ENCODE measurements at regions not wholly inside any gene's neighbourhood (a gene's known extent, or its start where the extent isn't known, plus 50 kb on each side); places are given as distances from the start of the nearest gene placed in this dataset.

DNA sequence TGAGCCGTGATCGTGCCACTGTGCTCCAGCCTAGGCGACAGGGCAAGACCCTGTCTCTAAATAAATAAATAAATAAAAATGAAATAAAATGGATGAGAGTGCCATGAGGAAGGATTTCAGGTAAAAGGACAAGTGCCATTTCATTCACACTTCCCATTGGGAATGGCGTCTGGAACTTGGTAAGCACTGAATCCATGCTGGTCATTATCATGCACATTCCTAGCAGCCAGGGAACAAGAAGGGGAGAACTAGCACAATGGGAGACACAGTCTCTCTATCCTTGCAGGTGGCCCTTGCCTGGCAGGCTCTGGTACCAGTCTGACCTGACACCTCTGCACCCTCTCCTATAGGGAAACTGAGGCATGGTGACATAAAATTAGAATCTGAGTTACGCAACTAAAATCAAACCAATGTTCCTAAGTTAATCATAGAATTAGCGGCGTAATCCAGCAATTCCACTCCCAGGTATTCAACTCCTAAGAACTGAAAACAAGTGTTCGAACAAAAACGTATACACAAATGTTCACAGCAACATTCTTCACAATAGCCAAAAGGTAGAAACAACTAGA is 70.8 kb upstream of the MFGE8 start:
- H3K27ac ChIP-seq (ENCODE audit: low read depth, low read length), result no peak overlapping the region
- H3K36me3 ChIP-seq (ENCODE audit: control insufficient read depth in 5 of 5, insufficient read depth in 5 of 5, low read length in 5 of 5), result no peaks in the 10 kb centered on the region
- H3K4me3 ChIP-seq (ENCODE audit: low read depth in 1 of 5, low read length in 5 of 5), result no peak overlapping the region
- no peak overlapping the region for H3K9ac ChIP-seq (ENCODE audit: low read length in 5 of 5)
- H3K27me3 ChIP-seq (ENCODE audit: control insufficient read depth in 5 of 5, insufficient read depth in 4 of 5, low read length in 5 of 5), result peaks cover 0 to 8% (median 0%) of the 10 kb centered on the region in 5 donors
- peaks cover 6 to 11% (median 11%) of the 10 kb centered on the region in 5 donors for H3K4me1 ChIP-seq (ENCODE audit: control insufficient read depth in 5 of 5, insufficient read depth in 5 of 5, low read length in 5 of 5)
- no peaks in the 10 kb centered on the region for H3K9me3 ChIP-seq (ENCODE audit: control insufficient read depth in 5 of 5, low read length in 5 of 5)

GRCh38 chr15:88985547-88986393 is 72.6 kb upstream of the MFGE8 start:
- Histone ChIP-seq H3K27me3 (ENCODE audit: control insufficient read depth in 5 of 5, insufficient read depth in 4 of 5, low read length in 5 of 5) (peaks cover 0 to 8% (median 0%) of the 10 kb centered on the region in 5 donors), H3K36me3 (ENCODE audit: control insufficient read depth in 5 of 5, insufficient read depth in 5 of 5, low read length in 5 of 5) (no peaks in the 10 kb centered on the region), H3K9ac (ENCODE audit: low read length in 5 of 5) (no peak overlapping the region), H3K9me3 (ENCODE audit: control insufficient read depth in 5 of 5, low read length in 5 of 5) (no peaks in the 10 kb centered on the region), H3K4me3 (ENCODE audit: low read depth in 1 of 5, low read length in 5 of 5) (no peak overlapping the region), H3K4me1 (ENCODE audit: control insufficient read depth in 5 of 5, insufficient read depth in 5 of 5, low read length in 5 of 5) (peaks cover 6 to 11% (median 11%) of the 10 kb centered on the region in 5 donors), H3K27ac (ENCODE audit: low read depth, low read length) (no peak overlapping the region)

GRCh38 chr15:88986949-88987590 is 73.9 kb upstream of the MFGE8 start:
- Histone ChIP-seq H3K4me1 (ENCODE audit: control insufficient read depth in 5 of 5, insufficient read depth in 5 of 5, low read length in 5 of 5) (peaks cover 6 to 11% (median 10%) of the 10 kb centered on the region in 5 donors), H3K9ac (ENCODE audit: low read length in 5 of 5) (no peak overlapping the region), H3K27me3 (ENCODE audit: control insufficient read depth in 5 of 5, insufficient read depth in 4 of 5, low read length in 5 of 5) (peaks cover 0 to 8% (median 0%) of the 10 kb centered on the region in 5 donors), H3K4me3 (ENCODE audit: low read depth in 1 of 5, low read length in 5 of 5) (no peak overlapping the region), H3K36me3 (ENCODE audit: control insufficient read depth in 5 of 5, insufficient read depth in 5 of 5, low read length in 5 of 5) (no peaks in the 10 kb centered on the region), H3K9me3 (ENCODE audit: control insufficient read depth in 5 of 5, low read length in 5 of 5) (no peaks in the 10 kb centered on the region), H3K27ac (ENCODE audit: low read depth, low read length) (no peak overlapping the region)

DNA sequence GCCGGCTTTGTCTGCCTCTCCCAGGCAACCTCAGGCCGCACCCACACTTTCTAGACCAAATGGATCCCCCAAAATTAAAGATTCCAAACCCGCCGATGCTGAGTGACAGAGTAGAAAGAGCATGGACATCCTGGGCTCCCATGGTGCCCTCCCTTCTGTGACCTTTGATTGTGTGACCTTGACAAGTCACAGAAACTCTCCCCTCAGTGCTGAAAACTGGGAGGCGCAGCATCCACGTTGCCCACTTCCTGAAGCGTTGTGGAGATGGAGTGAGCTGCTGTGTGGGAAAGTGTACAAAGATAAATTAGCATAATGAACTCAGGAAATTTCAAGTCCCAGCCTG is 74.4 kb upstream of the MFGE8 start:
- Histone ChIP-seq H3K27me3 (ENCODE audit: control insufficient read depth in 5 of 5, insufficient read depth in 4 of 5, low read length in 5 of 5) (peaks cover 0 to 5% (median 0%) of the 10 kb centered on the region in 5 donors), H3K9ac (ENCODE audit: low read length in 5 of 5) (no peak overlapping the region), H3K36me3 (ENCODE audit: control insufficient read depth in 5 of 5, insufficient read depth in 5 of 5, low read length in 5 of 5) (no peaks in the 10 kb centered on the region), H3K27ac (ENCODE audit: low read depth, low read length) (no peak overlapping the region), H3K4me3 (ENCODE audit: low read depth in 1 of 5, low read length in 5 of 5) (no peak overlapping the region), H3K9me3 (ENCODE audit: control insufficient read depth in 5 of 5, low read length in 5 of 5) (no peaks in the 10 kb centered on the region), H3K4me1 (ENCODE audit: control insufficient read depth in 5 of 5, insufficient read depth in 5 of 5, low read length in 5 of 5) (peaks cover 3 to 7% (median 5%) of the 10 kb centered on the region in 5 donors)

DNA sequence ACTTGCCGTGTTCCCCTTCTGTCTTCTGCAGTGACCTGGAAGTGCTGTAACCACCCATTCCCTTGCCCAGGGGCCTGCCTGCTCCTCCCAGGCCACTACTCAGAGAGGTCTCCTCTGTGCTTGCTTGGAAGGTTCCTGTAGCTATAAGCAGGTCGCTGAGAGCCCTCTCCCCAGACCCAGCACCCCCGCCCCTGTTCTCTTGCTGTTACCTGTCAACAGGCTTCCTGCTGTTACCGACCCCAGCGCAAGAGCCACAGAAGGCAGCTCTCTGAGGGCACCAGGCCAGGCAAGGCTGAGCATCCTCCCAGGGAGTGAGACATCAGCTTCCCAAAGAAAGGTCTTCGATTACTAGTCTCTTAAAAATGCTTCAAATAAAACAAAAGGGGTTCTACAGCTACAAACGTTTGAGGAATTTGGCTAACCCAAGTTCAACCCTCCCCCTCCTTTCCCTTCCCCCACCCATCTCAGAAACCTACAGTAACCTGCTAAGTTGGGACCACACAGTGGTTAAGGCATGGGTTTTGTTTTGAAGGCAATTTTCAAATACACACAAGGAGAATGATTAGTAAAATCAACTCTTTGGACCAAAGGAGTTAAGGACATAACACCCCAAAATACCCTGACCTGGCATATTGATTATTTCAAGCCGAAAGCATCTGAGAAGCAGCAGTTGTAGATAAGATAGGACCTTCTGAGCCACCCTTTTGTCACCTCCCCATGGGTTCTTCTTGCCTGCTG is 74.9 kb upstream of the MFGE8 start:
- Histone ChIP-seq H3K4me1 (ENCODE audit: control insufficient read depth in 5 of 5, insufficient read depth in 5 of 5, low read length in 5 of 5) (peaks cover 0 to 1% (median under 1%) of the 10 kb centered on the region in 5 donors), H3K36me3 (ENCODE audit: control insufficient read depth in 5 of 5, insufficient read depth in 5 of 5, low read length in 5 of 5) (no peaks in the 10 kb centered on the region), H3K4me3 (ENCODE audit: low read depth in 1 of 5, low read length in 5 of 5) (no peak overlapping the region), H3K9me3 (ENCODE audit: control insufficient read depth in 5 of 5, low read length in 5 of 5) (no peaks in the 10 kb centered on the region), H3K9ac (ENCODE audit: low read length in 5 of 5) (no peak overlapping the region), H3K27ac (ENCODE audit: low read depth, low read length) (no peak overlapping the region), H3K27me3 (ENCODE audit: control insufficient read depth in 5 of 5, insufficient read depth in 4 of 5, low read length in 5 of 5) (peaks cover 0 to 5% (median 0%) of the 10 kb centered on the region in 5 donors)

- no peak overlapping the region for H3K27ac ChIP-seq (ENCODE audit: low read depth, low read length)
- H3K36me3 ChIP-seq (ENCODE audit: control insufficient read depth in 5 of 5, insufficient read depth in 5 of 5, low read length in 5 of 5), result no peaks in the 10 kb centered on the region
- H3K4me3 ChIP-seq (ENCODE audit: low read depth in 1 of 5, low read length in 5 of 5), result no peak overlapping the region
- no peaks in the 10 kb centered on the region for H3K9me3 ChIP-seq (ENCODE audit: control insufficient read depth in 5 of 5, low read length in 5 of 5)
- peaks cover 0 to 5% (median 0%) of the 10 kb centered on the region in 5 donors for H3K27me3 ChIP-seq (ENCODE audit: control insufficient read depth in 5 of 5, insufficient read depth in 4 of 5, low read length in 5 of 5)
- no peak overlapping the region for H3K9ac ChIP-seq (ENCODE audit: low read length in 5 of 5)
- no peaks in the 10 kb centered on the region for H3K4me1 ChIP-seq (ENCODE audit: control insufficient read depth in 5 of 5, insufficient read depth in 5 of 5, low read length in 5 of 5)
These were observed 76.4 kb upstream of the MFGE8 start for GRCh38 chr15:88989578-88989977.

DNA sequence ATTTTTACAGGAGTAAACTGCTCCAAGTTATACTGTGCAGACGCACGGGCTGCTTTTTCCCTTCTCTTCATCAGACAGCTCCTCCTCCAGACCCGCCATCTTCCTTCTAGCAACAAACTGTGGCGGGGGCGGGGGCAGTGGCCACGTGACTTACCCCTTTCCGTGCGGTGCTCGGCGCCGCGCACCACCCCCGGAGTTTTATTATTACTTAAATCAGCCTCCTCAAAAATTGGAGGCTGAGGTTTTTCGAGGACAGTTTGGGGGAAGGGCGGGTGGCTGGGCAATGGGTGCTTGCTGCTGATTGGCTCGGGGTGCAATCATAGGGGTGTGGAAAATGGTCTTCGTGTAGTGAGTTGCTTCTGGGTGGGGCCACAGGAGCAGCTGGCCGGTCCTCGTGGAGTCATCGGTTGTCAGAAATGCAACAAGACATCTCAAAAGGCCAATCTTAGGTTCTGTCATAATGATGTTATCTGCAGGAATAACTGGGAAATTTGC is 77.1 kb upstream of the MFGE8 start:
- Histone ChIP-seq H3K9me3 (ENCODE audit: control insufficient read depth in 5 of 5, low read length in 5 of 5) (no peaks in the 10 kb centered on the region), H3K36me3 (ENCODE audit: control insufficient read depth in 5 of 5, insufficient read depth in 5 of 5, low read length in 5 of 5) (no peaks in the 10 kb centered on the region), H3K9ac (ENCODE audit: low read length in 5 of 5) (no peak overlapping the region), H3K27me3 (ENCODE audit: control insufficient read depth in 5 of 5, insufficient read depth in 4 of 5, low read length in 5 of 5) (peaks cover 0 to 5% (median 0%) of the 10 kb centered on the region in 5 donors), H3K4me1 (ENCODE audit: control insufficient read depth in 5 of 5, insufficient read depth in 5 of 5, low read length in 5 of 5) (no peaks in the 10 kb centered on the region), H3K27ac (ENCODE audit: low read depth, low read length) (no peak overlapping the region), H3K4me3 (ENCODE audit: low read depth in 1 of 5, low read length in 5 of 5) (no peak overlapping the region)

GRCh38 chr15:88992216-88992615 is 79.0 kb upstream of the MFGE8 start:
- no peak overlapping the region for H3K9ac ChIP-seq (ENCODE audit: low read length in 5 of 5)
- no peaks in the 10 kb centered on the region for H3K36me3 ChIP-seq (ENCODE audit: control insufficient read depth in 5 of 5, insufficient read depth in 5 of 5, low read length in 5 of 5)
- peaks cover 0 to 5% (median 0%) of the 10 kb centered on the region in 5 donors for H3K27me3 ChIP-seq (ENCODE audit: control insufficient read depth in 5 of 5, insufficient read depth in 4 of 5, low read length in 5 of 5)
- H3K9me3 ChIP-seq (ENCODE audit: control insufficient read depth in 5 of 5, low read length in 5 of 5), result no peaks in the 10 kb centered on the region
- H3K4me3 ChIP-seq (ENCODE audit: low read depth in 1 of 5, low read length in 5 of 5), result no peak overlapping the region
- H3K27ac ChIP-seq (ENCODE audit: low read depth, low read length), result no peak overlapping the region
- no peaks in the 10 kb centered on the region for H3K4me1 ChIP-seq (ENCODE audit: control insufficient read depth in 5 of 5, insufficient read depth in 5 of 5, low read length in 5 of 5)

DNA sequence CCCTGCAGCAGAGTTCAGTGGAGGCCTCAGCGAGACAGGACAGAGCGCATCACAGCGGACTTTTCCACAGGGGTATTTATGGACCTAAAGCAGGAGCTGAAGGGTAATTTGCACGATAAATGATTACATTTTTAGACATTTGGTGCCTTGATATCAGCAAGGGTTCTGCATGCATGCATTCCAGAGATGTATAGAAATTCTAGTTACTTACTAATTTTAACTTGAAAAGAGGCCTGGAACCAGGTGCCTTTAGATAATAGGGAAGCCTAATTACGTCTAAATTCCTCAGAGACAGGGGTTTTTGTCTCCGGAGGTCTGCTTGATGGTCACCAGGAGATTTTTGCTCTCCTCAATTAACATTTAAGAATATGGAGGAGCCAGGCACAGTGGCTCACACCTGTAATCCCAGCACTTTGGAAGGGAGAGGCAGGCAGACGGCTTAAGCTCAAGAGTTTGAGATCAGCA is 79.8 kb upstream of the MFGE8 start:
- no peak overlapping the region for H3K27ac ChIP-seq (ENCODE audit: low read depth, low read length)
- no peak overlapping the region for H3K9ac ChIP-seq (ENCODE audit: low read length in 5 of 5)
- peaks cover 0 to 2% (median 0%) of the 10 kb centered on the region in 5 donors for H3K27me3 ChIP-seq (ENCODE audit: control insufficient read depth in 5 of 5, insufficient read depth in 4 of 5, low read length in 5 of 5)
- H3K4me1 ChIP-seq (ENCODE audit: control insufficient read depth in 5 of 5, insufficient read depth in 5 of 5, low read length in 5 of 5), result no peaks in the 10 kb centered on the region
- no peaks in the 10 kb centered on the region for H3K9me3 ChIP-seq (ENCODE audit: control insufficient read depth in 5 of 5, low read length in 5 of 5)
- no peaks in the 10 kb centered on the region for H3K36me3 ChIP-seq (ENCODE audit: control insufficient read depth in 5 of 5, insufficient read depth in 5 of 5, low read length in 5 of 5)
- H3K4me3 ChIP-seq (ENCODE audit: low read depth in 1 of 5, low read length in 5 of 5), result no peak overlapping the region
